Uterus (tissue), 2 donors: ENCODE measurements at regions not wholly inside any gene's neighbourhood (a gene's known extent, or its start where the extent isn't known, plus 50 kb on each side); places are given as distances from the start of the nearest gene placed in this dataset.

Experiments used
- CTCF ChIP-seq, 4 experiments: fragments of 200-600 bp in 2 of 4; fragments of 450-650 bp in 2 of 4; sonication (generic) in 2 of 4; IDR thresholded peaks; one replicate each; pipeline ENCODE4 v1.5.1; 2016 to 2019; ENCODE audit warnings: antibody characterized with exemption in 4 of 4, mild to moderate bottlenecking in 2 of 4, moderate library complexity in 1 of 4
- POLR2A ChIP-seq, 2 donors: fragments of 450-650 bp; IDR thresholded peaks; one replicate each; pipeline ENCODE4 v1.6.1; 2016; ENCODE audit warnings: antibody characterized with exemption in 2 of 2, mild to moderate bottlenecking in 1 of 2, moderate library complexity in 1 of 2

DNA sequence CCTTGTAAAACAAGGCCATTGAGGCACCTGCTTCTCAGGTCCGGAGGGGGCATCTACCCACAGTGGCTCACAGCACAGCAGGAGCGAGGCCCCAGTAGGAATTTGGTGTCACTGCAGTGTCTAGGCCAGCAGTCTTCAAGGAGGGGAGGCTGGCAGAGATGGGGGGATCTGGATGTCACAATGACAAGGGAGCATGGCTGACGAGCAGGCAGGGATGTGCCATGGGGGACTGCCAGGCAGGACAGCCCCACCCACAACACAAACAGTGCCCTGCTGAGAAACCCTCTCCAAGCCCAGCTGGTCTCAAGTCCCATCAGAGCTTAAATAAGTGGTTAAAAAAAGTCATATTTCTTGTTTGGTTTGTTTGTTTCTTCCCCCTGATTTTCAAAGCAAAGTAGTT lies 121.0 kb upstream of the ZNF716 start:
- TF ChIP-seq CTCF (IDR thresholded peaks at IDR 0.05): no peak
- TF ChIP-seq POLR2A (IDR thresholded peaks at IDR 0.05): no peak
